ENCODE measurements at regions not wholly inside any gene's neighbourhood (a gene's known extent, or its start where the extent isn't known, plus 50 kb on each side); places are given as distances from the start of the nearest gene placed in this dataset.

GRCh38 chr2:172260336-172260735 is 157.6 kb upstream of the DLX2 start (continued):
- TF ChIP-seq CHD7 (IDR thresholded peaks at IDR 0.05; ENCODE audit: insufficient replicate concordance, low read length), result no peak
- TF ChIP-seq CTBP2 (IDR thresholded peaks at IDR 0.05; ENCODE audit: borderline replicate concordance, insufficient read depth, insufficient read length, low read length), result no peak
- TF ChIP-seq CHD2 (IDR thresholded peaks at IDR 0.05; ENCODE audit: low read length), result no peak
- no peak for TF ChIP-seq TEAD4 (IDR thresholded peaks at IDR 0.05; ENCODE audit: low read depth, low read length)
- no peak for TF ChIP-seq SAP30 (IDR thresholded peaks at IDR 0.05; ENCODE audit: insufficient read depth, insufficient replicate concordance, low read length)
- no peak for TF ChIP-seq YY1 (IDR thresholded peaks at IDR 0.05; ENCODE audit: low read depth, low read length)
- no peak for TF ChIP-seq BCL11A (IDR thresholded peaks at IDR 0.05; ENCODE audit: low read depth in 2 of 2, low read length in 2 of 2)
- TF ChIP-seq RNF2 (IDR thresholded peaks at IDR 0.05; ENCODE audit: borderline replicate concordance, low read depth, low read length, missing control alignments, poor library complexity, severe bottlenecking), result no peak
